Activated CD8-positive, alpha-beta memory T cell treated with anti-CD3 and anti-CD28 coated beads, Interleukin-2, amount 50 U/mL, for 24 hours (primary cell): ENCODE measurements at regions not wholly inside any gene's neighbourhood (a gene's known extent, or its start where the extent isn't known, plus 50 kb on each side); places are given as distances from the start of the nearest gene placed in this dataset.

Source experiments
- DNase-seq: peaks from one replicate; pipeline ENCODE4 v3.0.0-alpha.2; 2020; ENCODE audit errors: extremely low read depth

DNA sequence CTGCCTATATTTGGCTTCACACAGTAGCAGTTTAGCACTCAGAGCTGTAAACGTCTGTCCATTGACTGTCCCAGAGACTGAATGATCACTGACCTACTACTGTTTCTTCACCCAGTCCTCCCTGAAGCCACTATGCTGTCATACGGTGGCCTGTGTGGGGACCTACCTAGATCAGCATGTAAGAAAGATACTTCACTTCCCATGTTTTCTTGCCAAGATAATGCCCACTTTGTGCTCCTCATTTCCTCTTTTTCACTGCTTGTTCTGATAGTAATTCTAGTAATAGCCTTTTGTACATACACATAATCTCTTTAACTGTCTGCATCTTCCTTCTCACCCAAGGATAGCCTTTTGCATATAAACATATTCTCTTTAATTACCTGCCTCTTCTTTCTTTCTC is 109.9 kb upstream of the TIAM2 start:
- no peak for DNase-seq

DNA sequence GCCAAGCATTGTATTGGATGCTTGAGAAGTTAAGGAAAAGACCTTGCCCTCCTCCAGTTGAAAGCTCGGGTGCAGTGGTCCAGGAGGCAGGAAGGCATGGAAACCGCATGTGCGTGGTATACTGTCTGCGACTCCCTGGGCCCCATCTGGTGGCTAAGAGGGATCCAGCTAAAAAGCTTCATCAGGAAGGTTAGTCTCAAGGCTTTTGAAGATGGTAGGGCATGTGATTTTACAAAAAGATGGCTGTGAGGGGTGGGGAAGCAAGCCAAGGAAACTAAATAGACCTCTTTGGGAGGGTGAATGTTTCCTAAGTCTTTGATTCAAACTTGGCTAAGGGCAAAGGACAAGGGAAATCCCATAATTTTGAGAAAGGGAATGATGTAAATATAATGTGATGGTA is 109.1 kb upstream of the TIAM2 start:
- DNase-seq = no peak

DNA sequence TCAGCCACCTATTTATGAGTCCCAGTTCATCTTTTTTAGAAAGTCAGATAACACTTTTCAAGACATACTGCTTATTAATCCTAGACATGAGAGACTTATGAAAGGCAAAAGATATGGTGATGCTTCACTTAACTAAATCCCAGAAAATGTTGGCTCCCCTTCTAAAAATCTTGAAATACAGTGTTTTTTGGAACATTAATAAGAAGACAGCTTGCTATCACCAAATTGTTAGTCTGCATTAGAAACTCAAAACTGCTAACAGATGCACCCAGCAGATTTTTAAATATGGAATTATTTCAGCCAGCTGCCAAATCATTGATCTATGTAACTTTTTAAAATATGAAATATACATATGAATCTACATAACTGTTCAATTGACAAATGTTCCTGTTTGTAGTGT is 108.6 kb upstream of the TIAM2 start:
- no peak for DNase-seq

- no peak for DNase-seq
Measured at GRCh38 chr6:154887051-154887450, 108.1 kb upstream of the TIAM2 start.

GRCh38 chr6:154888421-154889295 is 106.5 kb upstream of the TIAM2 start:
- no peak for DNase-seq

GRCh38 chr6:154890874-154891273 is 104.2 kb upstream of the TIAM2 start:
- no peak for DNase-seq

DNA sequence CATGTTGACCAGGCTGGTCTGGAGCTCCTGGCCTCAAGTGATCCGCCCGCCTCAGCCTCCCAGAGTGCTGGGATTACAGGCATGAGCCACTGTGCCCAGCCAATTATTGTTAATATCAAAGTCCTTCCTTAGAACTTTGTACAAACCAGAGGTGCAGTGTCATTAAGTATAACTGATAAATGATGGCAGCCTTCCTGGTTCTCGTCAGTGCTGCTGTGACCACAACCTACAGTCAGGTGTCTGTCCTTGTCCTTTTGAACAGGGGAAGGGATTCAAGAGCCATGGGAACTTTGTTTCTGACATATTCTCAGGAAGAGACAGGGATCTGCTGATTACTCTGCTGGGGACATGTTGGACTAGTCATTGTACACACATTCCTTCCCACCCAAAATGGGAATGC is 103.2 kb upstream of the TIAM2 start:
- no peak for DNase-seq

- DNase-seq = no peak
Measured at GRCh38 chr6:154893917-154894316, 101.2 kb upstream of the TIAM2 start.

- no peak for DNase-seq
Measured at GRCh38 chr6:154894902-154895301, 100.2 kb upstream of the TIAM2 start.

- DNase-seq = no peak
Measured at GRCh38 chr6:154895841-154896240, 99.3 kb upstream of the TIAM2 start.

DNA sequence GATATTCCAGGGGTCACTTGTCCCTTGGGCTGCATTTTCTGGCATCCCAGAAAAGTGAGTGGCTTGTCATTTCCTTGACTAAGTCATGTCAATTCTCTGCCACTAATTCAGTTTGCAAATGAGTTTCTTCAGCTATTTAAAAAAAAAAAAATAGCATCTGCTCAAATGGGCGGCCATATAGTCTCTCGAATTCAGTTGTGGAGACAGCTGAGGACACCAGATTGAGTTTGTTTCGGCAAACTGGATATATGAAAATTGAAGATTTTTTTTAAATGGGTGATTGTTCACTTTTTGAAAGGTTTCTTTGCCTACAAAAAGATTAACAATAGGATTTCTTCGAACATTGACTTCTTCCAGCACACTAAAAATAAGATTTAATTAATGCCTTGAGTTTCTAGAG is 96.3 kb upstream of the TIAM2 start:
- no peak for DNase-seq

DNA sequence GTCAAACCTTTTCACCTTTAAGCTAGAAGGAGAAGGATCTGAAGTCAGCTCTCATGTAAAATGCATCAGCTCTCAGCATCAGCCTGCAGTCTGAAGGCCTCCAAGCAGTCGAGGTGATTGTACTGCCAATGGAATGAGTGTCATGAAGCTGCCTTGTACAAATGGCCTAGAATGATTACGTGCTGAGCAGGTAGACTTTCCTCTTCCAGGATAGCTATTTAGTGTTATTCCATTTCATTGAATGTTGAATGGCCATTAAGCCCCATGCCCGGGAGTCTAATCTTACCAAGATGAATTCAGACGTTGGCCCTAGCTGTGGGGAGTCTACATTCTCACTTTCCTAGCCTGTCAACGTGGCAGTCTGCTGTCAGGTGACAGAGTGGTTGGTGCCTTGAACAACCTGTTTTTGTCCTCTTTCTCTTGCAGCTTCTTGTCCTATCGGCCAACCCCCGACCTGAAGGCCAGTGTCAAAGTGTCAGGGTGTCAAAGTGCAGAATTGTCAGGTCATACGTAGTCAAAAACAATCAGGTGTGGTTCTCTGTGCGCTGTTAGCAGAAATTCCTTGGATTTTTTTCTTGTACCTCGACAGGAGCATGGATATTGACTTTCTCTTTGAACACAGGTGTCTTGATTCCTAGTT is 95.2 kb upstream of the TIAM2 start:
- DNase-seq = no peak

- no peak for DNase-seq
Measured at GRCh38 chr6:154901876-154902552, 93.1 kb upstream of the TIAM2 start.

GRCh38 chr6:154907291-154907690 is 87.8 kb upstream of the TIAM2 start:
- no peak for DNase-seq

GRCh38 chr6:154908723-154909122 is 86.4 kb upstream of the TIAM2 start:
- no peak for DNase-seq

DNA sequence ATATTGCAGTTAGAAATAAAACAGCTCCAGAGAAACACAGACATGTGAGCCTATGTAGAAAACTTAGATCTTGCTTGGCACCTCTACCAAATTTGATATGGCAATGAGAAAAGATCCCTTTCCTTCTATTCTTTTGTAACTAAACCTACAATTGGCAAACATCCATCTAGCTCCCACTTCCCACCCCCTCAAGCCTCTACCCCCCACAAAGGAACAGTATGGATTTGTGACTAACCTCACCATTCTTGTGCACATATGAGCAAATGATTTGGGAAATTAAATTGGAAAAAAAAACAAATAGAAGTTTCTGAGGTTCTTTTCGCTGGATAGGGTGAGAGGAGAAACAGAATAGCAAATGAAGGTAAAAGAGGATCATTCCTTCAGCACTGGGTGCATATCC is 85.8 kb upstream of the TIAM2 start:
- DNase-seq = no peak

- no peak for DNase-seq
Measured at GRCh38 chr6:154909821-154910220, 85.3 kb upstream of the TIAM2 start.

- DNase-seq = no peak
Measured at GRCh38 chr6:154914288-154914687, 80.8 kb upstream of the TIAM2 start.

- no peak for DNase-seq
Measured at GRCh38 chr6:154916857-154917256, 78.3 kb upstream of the TIAM2 start.

- DNase-seq = no peak
Measured at GRCh38 chr6:154917941-154918340, 77.2 kb upstream of the TIAM2 start.

DNA sequence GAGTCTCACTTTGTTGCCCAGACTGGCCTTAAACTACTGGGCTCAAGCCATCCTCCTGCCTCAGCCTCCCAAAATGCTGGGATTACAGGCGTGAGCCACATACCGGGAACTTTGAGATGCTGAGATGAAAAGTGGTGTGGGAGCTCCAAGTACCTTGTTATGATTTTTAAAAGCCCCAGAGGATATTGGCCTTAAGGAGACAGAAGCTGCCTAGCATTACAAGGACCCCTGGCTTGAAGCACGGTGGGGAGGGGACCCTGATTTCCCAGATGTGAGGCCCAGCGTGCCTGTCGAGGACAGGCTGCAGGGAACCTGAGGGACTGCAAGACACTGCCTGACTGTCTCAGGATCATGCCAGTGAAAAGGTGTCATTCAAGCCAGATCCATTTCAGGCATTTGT is 75.3 kb upstream of the TIAM2 start:
- DNase-seq = no peak

DNA sequence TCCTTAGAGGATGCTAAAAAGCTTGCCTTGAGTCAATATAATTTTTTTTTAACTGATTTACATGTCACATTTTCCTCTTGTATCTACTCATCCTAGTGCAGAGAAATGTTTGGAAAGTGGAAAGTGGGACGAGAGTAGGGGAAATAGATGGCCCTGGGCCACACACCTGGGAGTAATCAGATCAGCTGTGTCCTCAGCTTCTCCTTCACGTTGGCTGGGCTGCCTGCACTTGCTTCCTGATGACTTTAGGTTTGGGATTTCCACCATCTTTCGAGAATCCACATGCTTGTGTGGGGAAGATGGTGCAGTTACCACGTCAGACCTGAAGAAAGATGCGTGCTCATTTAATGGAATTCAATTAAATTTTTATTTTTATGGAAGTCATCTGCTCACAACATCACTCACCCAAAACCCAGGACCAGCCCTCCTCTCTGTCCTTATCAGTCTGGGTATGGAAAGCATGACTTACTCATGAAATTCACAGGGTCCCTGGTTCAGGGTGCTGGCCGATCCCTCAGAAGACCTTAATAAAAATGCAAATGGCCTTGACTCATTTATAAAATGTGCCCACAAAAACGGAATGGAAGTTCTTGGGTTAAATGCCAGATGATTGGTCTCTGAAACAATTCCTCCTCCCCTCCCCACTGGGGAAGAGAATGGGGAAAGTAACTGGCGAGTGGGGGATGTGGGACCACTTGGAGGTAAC is 74.5 kb upstream of the TIAM2 start:
- DNase-seq = no peak
